ENCODE measurements at regions not wholly inside any gene's neighbourhood (a gene's known extent, or its start where the extent isn't known, plus 50 kb on each side); places are given as distances from the start of the nearest gene placed in this dataset.
A peak's percentile ranks its signal among the peaks of the same experiment; 100 is the strongest.

DNA sequence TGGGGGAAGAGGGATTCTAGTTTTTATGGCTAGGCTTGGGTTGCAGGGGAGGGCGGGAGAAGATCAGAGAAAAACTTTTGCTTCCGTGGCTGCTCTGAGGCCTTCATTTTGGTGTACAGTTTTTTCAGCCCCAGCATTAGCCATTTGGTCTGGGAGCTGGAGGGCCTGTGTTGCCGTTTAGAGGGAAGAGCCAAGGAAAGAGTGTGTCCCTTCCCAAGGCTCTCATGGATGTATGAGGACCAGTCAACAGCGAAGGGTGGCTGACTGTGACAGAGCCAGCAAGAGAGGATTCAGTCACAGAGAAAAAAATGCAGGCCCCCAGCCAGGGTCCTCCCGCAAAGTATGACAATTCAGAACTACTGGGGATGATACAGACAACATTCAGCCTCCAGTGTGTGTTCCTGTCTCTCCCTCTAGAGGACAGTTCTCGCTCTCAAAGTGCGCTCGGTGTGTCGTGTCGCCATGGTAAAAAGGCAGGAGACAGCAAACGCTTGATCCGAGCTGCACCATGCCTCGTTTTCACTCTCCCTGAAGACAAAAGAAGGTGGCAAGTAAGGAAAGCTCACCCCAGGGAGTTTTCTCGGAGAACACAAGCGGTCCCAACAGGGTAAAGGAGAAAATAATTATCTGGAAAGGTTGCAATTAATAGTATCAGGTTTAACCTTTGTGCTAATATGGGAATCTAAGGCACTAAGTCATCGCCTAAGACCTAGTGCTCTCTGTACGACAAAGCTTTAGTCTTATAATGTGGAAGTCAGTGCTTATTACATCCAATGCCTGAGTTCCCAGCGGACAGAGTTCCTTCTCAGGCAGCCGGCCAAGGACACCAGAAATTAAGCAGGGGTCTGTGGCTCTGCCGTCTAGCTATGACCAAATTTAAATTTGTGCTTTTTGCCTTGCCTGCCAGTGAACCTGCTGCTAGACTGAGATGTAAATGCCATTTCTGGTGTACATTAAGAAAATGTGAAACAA, 157.3 kb upstream of the PLXNC1 start:
- Histone ChIP-seq H3K4me1 (ENCODE audit: insufficient read depth) (no peaks in the 10 kb centered on the region), H4K20me1 (ENCODE audit: insufficient read depth, poor library complexity, severe bottlenecking) (no peaks in the 10 kb centered on the region), H3K4me2 (peak overlapping the region; percentile 61), H3K79me2 (no peaks in the 10 kb centered on the region), H3K27ac (no peak overlapping the region), H3K9me2 (replicated peaks; ENCODE audit: insufficient read depth) (no peaks in the 10 kb centered on the region), H3K9me3 (ENCODE audit: low read depth) (no peaks in the 10 kb centered on the region), H2AFZ (peak overlapping the region; percentile 26), H3K4me3 (no peak overlapping the region), H3K27me3 (no peaks in the 10 kb centered on the region), H3K36me3 (replicated peaks; ENCODE audit: insufficient read depth, low read depth) (no peaks in the 10 kb centered on the region)
- no peak for TF ChIP-seq EZH2 (IDR thresholded peaks at IDR 0.05; ENCODE audit: borderline replicate concordance)
- TF ChIP-seq, protein P1, sequence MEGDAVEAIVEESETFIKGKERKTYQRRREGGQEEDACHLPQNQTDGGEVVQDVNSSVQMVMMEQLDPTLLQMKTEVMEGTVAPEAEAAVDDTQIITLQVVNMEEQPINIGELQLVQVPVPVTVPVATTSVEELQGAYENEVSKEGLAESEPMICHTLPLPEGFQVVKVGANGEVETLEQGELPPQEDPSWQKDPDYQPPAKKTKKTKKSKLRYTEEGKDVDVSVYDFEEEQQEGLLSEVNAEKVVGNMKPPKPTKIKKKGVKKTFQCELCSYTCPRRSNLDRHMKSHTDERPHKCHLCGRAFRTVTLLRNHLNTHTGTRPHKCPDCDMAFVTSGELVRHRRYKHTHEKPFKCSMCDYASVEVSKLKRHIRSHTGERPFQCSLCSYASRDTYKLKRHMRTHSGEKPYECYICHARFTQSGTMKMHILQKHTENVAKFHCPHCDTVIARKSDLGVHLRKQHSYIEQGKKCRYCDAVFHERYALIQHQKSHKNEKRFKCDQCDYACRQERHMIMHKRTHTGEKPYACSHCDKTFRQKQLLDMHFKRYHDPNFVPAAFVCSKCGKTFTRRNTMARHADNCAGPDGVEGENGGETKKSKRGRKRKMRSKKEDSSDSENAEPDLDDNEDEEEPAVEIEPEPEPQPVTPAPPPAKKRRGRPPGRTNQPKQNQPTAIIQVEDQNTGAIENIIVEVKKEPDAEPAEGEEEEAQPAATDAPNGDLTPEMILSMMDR (IDR thresholded peaks at IDR 0.05; ENCODE audit: poor library complexity), result peak; percentile 53
- 39% methylated on average over 20 of the region's 20 CpGs for WGBS (ENCODE audit: low lambda C conversion rate, missing lambda C conversion rate)
- DNase-seq (ENCODE audit: low spot score), result peak; percentile 66

DNA sequence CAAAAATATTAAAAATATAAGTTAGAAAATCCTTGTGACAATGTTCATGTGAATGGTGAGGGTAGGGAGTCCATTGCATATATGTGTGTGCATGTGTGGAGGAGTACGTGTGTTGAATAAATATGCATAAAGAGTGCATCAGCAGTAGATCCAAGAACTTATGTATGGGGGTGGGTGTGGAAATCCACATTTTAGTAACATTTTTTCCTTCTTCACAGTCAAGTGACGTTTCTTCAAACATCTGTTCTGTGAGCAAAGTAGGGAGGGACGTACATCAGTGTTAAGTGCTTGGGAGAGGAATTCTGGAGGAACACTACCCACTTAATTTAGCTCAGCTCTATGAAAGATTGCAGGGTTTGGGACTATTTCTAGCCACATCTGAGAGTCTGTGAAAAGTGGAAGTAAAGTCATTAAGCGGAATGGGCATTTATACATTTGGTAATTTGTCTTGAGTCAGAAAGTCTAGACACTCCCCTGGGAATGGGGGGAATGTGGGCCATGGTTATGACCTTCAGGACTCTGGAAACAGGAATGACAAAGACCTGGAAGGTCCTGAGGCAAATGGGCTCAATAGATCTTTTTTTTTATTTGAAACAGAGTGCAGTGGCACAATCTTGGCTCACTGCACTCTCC, 156.4 kb upstream of the PLXNC1 start:
- Histone ChIP-seq H3K4me2 (no peak overlapping the region), H4K20me1 (ENCODE audit: insufficient read depth, poor library complexity, severe bottlenecking) (no peaks in the 10 kb centered on the region), H2AFZ (no peak overlapping the region), H3K4me1 (ENCODE audit: insufficient read depth) (no peaks in the 10 kb centered on the region), H3K9me2 (replicated peaks; ENCODE audit: insufficient read depth) (no peaks in the 10 kb centered on the region), H3K27ac (no peak overlapping the region), H3K79me2 (no peaks in the 10 kb centered on the region), H3K36me3 (replicated peaks; ENCODE audit: insufficient read depth, low read depth) (no peaks in the 10 kb centered on the region), H3K4me3 (no peak overlapping the region), H3K9me3 (ENCODE audit: low read depth) (no peaks in the 10 kb centered on the region), H3K27me3 (no peaks in the 10 kb centered on the region)
- 78% methylated on average over 4 of the region's 4 CpGs for WGBS (ENCODE audit: low lambda C conversion rate, missing lambda C conversion rate)
- TF ChIP-seq EZH2phosphoT487 (IDR thresholded peaks at IDR 0.05; ENCODE audit: low read depth, severe bottlenecking, unreplicated experiment), result no peak
- TF ChIP-seq, protein P1 (IDR thresholded peaks at IDR 0.05; ENCODE audit: poor library complexity), result no peak
- no peak for TF ChIP-seq EZH2 (IDR thresholded peaks at IDR 0.05; ENCODE audit: borderline replicate concordance)
- no peak for DNase-seq (ENCODE audit: low spot score)

DNA sequence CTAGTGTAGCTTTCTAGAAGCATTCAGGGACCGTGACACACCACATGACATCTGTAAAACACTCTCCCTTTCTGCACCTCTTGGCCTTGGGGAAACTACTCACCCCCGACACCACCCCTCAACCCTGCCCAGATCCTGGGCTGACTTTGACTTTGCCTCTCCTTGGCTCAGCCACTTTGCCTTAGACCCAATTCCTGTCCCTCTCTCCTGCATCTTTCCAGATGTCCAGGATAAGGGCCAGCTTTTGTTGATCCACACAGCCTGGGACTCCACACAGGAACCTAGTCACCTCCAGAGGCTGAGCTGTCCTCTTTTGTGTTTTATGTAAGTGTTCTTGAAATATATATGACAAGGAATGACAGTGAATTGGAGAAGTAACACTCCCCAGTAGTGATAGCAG, 153.7 kb upstream of the PLXNC1 start:
- TF ChIP-seq EZH2phosphoT487 (IDR thresholded peaks at IDR 0.05; ENCODE audit: low read depth, severe bottlenecking, unreplicated experiment) (no peak), EZH2 (IDR thresholded peaks at IDR 0.05; ENCODE audit: borderline replicate concordance) (no peak)
- TF ChIP-seq, protein P1 (IDR thresholded peaks at IDR 0.05; ENCODE audit: poor library complexity), result no peak
- H3K27ac ChIP-seq, result no peak overlapping the region

More for the DNA sequence above, 153.7 kb upstream of the PLXNC1 start:
- no peak for DNase-seq (ENCODE audit: low spot score)
- H3K4me3 ChIP-seq, result no peak overlapping the region
- H3K4me1 ChIP-seq (ENCODE audit: insufficient read depth), result no peaks in the 10 kb centered on the region
- no peaks in the 10 kb centered on the region for H3K27me3 ChIP-seq
- H3K36me3 ChIP-seq (replicated peaks; ENCODE audit: insufficient read depth, low read depth), result no peaks in the 10 kb centered on the region
- H3K4me2 ChIP-seq, result no peak overlapping the region
- no peaks in the 10 kb centered on the region for H3K9me2 ChIP-seq (replicated peaks; ENCODE audit: insufficient read depth)
- H4K20me1 ChIP-seq (ENCODE audit: insufficient read depth, poor library complexity, severe bottlenecking), result no peaks in the 10 kb centered on the region
- H3K79me2 ChIP-seq, result no peaks in the 10 kb centered on the region
- WGBS (ENCODE audit: low lambda C conversion rate, missing lambda C conversion rate), result 50% methylated on average over 2 of the region's 2 CpGs
- H2AFZ ChIP-seq, result no peak overlapping the region
- H3K9me3 ChIP-seq (ENCODE audit: low read depth), result no peaks in the 10 kb centered on the region

Data from hepatocyte (in vitro differentiated cells).